Suppressor macrophage treated with lipopolysaccharide for 4 hours (primary cell): ENCODE measurements at regions not wholly inside any gene's neighbourhood (a gene's known extent, or its start where the extent isn't known, plus 50 kb on each side); places are given as distances from the start of the nearest gene placed in this dataset.
"Not testable (repeated sequence)": the region's sequence is repeated elsewhere in the genome, so short reads cannot be mapped to it uniquely, and the experiment has no call there.

Source experiments
- DNase-seq: peaks from one replicate; pipeline ENCODE4 v3.0.0-alpha.2; 2020

- DNase-seq, result not testable (repeated sequence)
Measured at GRCh38 chr6:84865372-84865771, 101.0 kb upstream of the TBX18 start.

GRCh38 chr6:84862843-84863242 is 98.4 kb upstream of the TBX18 start:
- DNase-seq, result no peak

GRCh38 chr6:84860920-84861319 is 96.5 kb upstream of the TBX18 start:
- DNase-seq, result no peak

- DNase-seq, result no peak
Measured at GRCh38 chr6:84860509-84860908, 96.1 kb upstream of the TBX18 start.

GRCh38 chr6:84854811-84855400 is 90.5 kb upstream of the TBX18 start:
- DNase-seq, result no peak

GRCh38 chr6:84853901-84854300 is 89.5 kb upstream of the TBX18 start:
- DNase-seq, result no peak

GRCh38 chr6:84848960-84849359 is 84.6 kb upstream of the TBX18 start:
- DNase-seq, result no peak

GRCh38 chr6:84847390-84848160 is 83.2 kb upstream of the TBX18 start:
- no peak for DNase-seq

GRCh38 chr6:84842525-84843166 is 78.2 kb upstream of the TBX18 start:
- no peak for DNase-seq

- DNase-seq, result not testable (repeated sequence)
Measured at GRCh38 chr6:84837068-84837866, 72.9 kb upstream of the TBX18 start.

- DNase-seq, result no peak
Measured at GRCh38 chr6:84836366-84836765, 72.0 kb upstream of the TBX18 start.

GRCh38 chr6:84835340-84835739 is 70.9 kb upstream of the TBX18 start:
- no peak for DNase-seq

GRCh38 chr6:84831924-84832323 is 67.5 kb upstream of the TBX18 start:
- not testable (repeated sequence) for DNase-seq

GRCh38 chr6:84825461-84825860 is 61.1 kb upstream of the TBX18 start:
- no peak for DNase-seq

- not testable (repeated sequence) for DNase-seq
Measured at GRCh38 chr6:84821314-84821713, 56.9 kb upstream of the TBX18 start.

- DNase-seq, result no peak
Measured at GRCh38 chr6:84816741-84817140, 52.3 kb upstream of the TBX18 start.

- no peak for DNase-seq
Measured at GRCh38 chr6:84815896-84816735, 51.7 kb upstream of the TBX18 start.
